Right renal pelvis (tissue), 4 donors: ENCODE measurements at regions not wholly inside any gene's neighbourhood (a gene's known extent, or its start where the extent isn't known, plus 50 kb on each side); places are given as distances from the start of the nearest gene placed in this dataset.
"Not testable (repeated sequence)": the region's sequence is repeated elsewhere in the genome, so short reads cannot be mapped to it uniquely, and the experiment has no call there.

Experiments
- DNase-seq, 4 donors: peaks; one replicate each; pipeline ENCODE4 v3.0.0-alpha.2; 2013; ENCODE audit warnings: low read depth in 4 of 4, low spot score in 3 of 4, missing footprints in 1 of 4

DNA sequence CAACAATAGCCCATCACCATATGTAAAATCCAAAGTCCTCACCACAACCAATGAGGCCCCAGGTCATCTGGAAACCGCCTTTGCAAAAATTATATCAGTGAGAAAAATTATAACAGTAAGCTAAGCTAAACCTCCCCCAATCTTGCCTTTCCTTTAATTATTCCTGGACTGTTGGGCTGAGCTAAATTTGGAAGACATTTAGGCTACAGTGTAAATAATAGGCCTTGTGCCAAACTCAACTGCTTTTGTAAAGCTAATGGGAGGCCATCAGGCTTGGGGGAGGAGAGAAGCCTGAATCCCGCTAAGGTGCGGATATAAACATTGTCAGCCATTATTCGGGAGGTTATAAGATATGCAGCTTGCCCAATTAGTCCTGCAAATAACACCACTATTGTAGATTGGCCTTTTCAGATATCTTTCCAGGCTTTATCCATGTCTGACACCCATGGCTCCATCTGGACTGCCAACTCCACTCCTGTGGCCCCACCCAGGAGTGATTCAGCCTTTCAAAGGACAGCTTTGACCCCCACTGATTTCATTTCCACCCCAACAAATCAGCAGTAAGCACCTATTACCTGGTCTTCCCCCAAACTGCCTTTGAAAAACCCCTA lies 53.0 kb upstream of the CA12 start:
- DNase-seq = peak in 1 of 4 donors; percentile 16

DNA sequence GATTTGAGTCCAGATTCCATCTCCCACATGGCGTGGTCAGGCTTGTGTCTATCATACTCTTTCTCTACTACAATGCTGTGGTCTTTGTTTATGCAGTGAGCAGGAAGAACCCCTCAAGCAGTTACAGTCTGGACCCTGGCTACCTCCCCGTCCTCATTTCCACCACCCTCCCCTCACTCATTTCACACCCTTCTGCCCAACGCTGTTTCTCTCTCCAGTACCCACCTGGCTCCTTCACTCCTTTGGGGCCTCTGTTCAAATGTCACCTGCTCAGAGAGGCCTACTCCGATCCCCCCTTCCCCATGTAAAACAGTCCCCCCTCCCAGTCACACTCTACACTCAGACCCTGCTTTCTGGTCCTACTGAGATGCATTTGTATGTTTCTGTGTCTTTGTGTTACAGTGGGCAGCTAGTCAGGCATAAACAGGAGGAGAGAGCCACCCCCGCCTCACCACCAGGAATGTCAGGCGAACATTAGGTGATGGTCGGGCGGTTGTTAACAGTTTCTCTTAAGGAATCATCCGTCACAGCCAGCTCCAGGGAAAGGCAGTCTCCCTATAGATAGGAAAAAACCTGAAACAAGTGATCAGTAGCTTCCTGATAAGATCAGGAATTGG lies 53.7 kb upstream of the CA12 start:
- peak in 1 of 4 donors; percentile 16 for DNase-seq

DNA sequence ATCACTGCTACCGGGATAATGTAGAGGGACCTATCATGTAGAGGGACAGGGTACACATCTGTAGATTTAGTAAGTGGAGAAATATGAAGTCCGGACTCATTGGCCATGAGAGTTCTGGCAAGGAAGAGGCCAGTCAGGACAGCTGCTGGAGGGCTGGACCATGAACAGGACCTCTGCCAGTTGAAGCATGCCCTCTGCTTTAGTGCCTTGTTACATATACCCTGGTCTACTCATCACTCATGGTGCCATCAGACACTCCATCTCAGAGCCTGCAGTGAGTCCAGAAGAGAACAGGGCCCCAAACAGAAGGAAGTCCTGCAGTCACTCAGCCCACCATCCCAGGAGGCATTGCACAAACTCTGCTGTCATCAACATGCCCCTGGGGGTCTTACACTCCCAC lies 54.7 kb upstream of the CA12 start:
- DNase-seq = no peak

DNA sequence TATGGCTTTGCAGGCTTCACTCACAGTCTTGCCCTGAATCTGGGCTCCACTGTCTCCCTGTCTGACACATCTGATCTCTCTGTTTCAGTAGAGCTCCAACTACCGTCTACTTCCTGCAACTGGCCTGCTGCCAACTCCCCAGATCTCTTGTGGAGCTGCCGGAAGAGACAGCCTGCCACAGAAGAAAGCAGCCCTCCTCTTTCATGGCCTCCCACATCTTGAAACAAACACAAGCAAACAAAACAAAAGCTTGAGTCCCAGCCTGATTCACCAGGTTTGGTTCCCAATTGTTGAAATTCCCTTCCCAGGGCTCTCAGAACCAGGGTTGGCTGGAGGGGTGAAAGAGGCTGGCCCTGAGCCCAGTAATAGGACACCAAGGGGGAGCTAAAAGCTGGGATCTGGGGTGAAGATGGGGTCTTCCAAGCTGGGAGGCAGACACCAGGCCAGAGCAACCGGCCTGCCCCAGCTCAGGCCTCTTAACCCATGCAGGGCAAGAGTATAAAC lies 55.3 kb upstream of the CA12 start:
- DNase-seq = peak; percentile 61 to 74 (median 62)

DNA sequence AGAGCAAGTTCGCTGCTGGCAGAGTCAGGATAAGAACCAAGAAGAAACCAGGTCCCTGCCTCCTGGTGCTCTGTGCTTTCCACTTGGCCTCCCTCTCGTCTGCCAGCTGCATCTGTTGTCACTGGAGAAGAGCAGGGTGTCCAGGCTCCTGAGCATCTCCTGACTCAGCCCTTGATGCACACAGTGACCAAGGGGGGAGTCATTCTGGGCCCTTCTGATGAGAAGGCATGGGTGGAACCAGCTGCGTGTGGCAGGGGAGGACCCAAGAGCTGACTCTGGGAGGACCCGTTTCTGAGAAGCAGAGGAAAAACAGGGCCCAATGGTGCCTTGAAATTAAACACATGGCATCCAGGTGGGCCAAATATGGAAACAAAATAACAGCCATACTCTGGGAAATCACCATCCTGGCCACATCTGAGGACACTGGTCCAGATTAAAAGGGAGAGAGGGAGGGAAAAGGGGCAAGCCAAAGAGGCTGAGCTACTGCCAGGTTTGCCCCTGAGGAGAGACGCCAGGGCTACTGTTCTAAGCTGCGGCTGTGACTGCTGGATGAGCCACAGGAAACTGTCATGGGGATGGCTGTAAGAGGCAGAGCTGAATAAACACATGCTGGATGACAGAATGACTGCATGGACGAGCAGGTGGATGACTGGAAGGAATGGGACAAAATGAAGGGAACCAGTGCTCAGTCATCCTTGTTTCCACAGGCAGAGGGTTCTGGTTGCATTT lies 58.1 kb upstream of the CA12 start:
- no peak for DNase-seq

DNA sequence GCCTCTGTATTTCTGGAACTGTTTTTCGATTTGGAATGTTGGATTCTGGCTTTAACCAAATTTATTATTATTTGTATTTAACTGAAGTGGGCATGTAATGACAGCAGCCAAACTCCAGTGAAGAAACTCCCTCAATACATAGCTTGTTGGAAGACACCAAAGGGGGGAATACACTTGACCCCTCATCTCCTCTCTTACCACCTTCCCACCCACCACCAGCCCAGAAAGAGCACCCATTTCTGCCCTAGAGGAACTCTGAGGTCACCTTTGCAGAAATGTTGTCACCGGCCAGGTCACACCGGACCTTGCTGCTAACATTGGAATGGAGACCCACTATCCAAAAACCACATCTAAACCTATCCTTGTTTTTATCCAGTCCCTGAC lies 58.6 kb upstream of the CA12 start:
- DNase-seq = no peak

DNA sequence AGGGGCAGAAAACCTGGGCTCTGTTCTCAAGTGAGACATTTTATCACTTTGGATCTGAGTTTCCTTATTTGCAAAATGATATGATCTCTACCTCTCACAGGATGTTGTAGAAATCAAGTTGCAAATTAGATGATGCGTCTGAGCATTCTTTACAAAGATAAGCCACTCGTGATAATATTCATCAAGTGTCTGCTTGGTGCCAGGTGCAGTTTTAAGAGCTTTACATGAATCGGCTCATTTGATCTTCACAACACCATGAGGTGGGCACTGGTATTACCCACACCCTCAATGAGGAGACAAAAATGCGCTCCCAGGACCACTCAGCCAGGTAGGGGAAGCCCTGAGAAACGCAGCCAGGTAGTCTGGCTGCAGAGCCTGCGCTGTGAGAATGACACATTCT lies 59.1 kb upstream of the CA12 start:
- DNase-seq = no peak

DNA sequence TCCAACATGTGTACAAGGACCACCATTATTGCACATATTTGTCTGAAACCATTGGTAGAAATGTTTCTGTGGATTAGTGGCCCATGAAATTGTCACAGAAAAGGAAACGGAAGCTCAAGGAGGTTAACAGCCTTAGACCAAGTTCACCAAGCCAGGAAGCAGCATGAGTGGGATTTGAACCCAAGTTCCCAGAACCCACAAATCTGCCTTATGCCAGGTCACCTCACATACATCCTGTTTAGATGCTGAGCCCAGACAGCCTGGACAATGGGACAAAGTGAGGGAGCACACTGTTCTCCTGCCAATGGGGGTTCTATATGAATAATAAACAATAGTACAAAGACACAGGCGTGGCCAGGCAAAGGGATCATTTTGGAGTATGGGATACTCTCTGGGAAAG lies 59.6 kb upstream of the CA12 start:
- no peak for DNase-seq

DNA sequence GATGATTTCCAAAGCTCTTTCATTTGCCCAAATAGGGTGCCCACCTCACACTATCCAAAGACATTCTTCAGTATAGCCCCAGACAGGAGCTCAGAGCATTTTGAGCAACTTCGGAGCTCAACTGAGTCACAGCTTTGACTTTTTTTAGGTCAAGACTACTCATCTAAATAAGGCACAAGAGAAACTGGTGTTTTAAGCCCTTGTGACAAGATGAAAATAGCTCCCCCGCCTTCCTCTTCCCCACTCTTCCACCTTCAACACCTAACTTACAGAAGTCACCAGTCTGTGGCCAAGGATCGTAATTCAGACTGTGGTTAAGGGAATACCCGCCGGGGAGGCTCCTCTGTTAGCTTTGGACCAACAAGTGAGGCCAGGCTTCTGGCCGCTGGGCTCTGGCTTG lies 60.4 kb upstream of the CA12 start:
- no peak for DNase-seq

DNA sequence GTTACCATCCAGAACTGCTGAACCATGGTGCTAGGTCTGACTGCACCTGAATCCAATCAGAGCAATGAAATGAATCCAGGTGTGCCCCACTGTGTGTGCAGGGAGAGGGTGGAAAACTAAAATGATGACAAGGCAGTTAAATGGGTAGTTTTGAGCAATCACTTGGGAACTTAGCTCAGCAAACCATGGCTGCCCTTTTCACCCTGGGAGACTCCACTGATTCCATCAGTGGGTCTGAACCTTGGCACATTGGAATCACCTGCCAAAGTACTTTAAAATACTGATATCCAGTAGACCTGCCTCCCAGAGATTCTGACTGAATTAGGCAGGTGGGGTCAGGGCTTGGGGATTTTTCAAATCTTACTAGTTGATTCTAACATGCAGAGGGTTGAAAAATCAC lies 59.8 kb upstream of the USP3 start:
- no peak for DNase-seq

DNA sequence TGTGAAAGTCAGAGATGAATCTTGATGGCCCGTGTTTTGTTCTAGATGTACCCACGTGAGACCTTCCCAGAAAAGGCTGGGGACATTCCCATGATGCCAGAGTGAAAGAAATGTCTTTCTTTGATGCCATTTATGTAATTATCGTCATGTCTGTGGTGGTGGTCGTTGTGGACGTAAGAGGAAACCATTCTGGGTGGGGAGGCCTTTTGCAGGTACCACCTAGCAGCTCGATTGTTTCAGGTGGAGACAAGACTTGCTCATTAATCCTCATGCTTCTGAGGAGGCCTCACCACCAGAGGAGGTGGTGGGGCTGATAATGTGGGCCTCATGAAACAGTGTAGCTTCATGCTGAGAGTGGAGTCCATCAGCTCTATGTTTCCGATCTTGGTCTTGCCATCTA lies 58.1 kb upstream of the USP3 start:
- no peak for DNase-seq

DNA sequence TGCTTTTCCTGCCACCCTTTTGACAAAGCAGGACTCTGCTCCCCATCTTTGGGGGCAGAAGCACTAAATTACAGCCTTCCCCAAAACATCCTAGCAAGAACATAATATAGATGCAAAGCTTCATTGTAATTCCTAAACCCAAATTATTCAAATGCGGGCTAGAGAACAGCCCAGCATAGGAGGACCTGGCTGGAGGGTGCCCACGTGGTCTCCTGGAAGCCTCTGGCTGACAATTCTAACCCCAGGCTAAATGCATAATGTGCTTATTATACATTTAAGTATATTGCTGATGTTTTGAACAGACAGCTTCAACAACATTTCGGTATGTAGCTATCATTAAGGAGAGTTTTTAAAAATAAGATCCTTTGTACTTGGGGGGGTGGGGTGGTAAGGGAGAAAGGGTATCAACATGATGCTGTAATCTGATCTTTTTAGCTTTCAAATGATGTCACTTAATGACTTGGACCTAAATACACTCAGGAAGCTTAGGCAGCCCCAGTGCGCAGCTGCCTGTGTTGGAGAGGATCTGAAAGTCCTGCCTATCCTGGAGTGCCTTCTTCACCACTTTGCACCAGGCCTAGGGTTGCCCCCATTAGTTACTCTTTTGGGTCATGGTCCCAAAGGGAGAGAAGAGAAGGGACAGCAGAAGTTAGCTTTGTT lies 57.2 kb upstream of the USP3 start:
- no peak for DNase-seq

DNA sequence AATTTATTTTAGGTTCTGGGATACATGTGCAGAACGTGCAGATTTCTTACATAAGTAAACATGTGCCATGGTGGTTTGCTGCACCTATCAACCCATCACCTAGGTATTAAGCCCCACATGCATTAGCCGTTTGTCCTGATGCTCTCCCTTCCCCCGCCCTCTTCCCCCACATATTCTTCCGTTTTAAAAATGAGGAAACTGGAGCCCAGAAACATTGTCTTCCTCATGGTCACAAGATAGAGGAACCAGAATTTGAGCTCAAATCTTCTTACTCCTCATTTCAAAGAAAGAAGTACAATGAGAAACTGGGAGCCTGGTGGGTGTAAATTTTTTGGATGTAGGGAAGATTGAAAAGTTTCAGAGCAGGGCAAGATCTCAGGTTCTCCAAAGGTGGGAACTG lies 56.1 kb upstream of the USP3 start:
- no peak for DNase-seq

DNA sequence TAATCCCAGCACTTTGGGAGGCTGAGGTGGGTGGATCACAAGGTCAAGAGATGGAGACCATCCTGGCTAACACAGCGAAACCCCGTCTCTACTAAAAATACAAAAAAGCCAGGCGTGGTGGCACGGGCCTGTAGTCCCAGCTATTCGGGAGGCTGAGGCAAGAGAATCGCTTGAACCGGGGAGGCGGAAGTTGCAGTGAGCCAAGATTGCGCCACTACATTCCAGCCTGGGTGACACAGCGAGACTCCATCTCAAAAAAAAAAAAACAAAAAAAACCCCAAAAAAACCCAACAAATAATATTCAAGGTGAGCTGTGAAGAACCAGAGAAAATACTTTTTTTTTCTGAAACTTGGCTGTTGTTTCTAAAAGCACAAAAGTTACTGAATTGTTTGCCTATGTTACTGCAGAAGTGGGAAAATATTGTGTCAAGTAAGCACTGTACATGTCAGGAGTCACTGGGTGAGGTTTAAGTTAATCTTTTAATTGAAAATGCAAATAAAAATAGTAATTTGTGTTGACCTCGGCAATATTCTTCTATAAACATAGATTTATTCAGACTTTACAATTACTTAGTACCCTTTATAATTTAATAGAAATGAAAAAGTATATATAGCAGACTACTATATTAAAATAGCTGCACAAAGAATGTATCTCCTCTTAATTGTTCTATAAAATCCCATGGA lies 55.4 kb upstream of the USP3 start:
- not testable (repeated sequence) for DNase-seq

DNA sequence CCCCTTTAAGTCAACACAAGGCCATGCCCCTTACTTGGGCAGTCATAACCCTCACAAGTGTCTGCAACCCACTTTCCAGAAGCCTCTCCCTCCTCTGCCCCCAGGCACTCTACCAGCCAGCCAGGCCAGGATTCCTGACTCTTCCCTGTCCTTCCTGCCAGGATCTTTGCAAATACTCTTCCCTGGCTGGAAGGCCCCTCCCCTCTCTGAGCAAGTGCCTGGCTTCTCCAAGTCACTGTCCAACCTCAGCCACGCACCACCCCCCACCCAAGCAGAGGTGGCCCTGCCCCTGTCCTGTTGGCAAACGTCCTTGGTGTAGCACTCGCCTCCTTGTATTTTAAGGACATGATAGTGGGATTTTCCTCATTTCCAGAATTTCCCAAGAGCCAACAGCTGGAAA lies 54.7 kb upstream of the USP3 start:
- DNase-seq = no peak

DNA sequence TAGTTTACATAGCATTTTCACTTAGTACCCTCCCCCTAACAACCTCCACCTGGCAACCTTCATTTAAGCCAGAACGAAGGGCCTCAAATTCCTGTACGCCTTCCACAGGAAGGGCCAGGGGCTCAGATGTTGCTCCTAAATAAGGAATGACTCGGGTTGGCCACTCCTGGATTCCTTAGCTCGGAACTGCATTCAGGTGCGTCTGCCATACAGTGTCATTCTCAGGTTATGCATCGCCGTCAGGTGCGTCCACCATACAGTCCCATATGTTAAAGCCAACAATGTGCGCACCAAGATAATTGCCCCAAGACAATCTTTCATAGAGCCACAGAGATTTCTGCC lies 53.5 kb upstream of the USP3 start:
- no peak for DNase-seq

DNA sequence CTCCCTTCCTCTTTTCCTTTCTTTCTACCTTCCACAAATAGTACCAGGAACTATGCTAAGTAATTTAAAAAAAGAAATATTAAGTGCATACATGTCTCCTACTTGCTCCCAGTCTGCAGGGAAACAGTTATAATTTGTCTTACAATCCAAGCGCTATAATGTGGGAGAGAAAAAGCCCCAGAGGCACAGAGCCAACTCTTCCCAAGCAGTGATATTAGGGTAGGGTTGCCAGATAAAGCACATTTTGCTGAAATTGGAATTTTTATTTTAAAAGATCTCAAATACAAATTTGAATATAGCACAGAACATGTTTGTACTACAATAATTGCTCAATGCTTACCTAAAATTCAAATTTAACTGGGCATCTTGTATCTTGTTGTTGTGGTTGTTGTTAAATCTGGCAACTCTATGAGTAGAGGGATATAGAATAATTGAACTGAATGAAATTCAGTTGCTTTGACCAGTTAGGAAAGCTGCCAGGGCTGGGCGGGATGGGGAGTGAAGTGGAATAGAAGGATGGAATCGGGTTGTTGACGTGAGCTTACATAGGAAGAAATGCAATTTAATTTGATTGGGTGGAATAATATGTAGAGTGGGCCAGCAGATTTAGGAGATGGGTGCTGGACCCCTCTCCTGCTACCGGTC lies 52.6 kb upstream of the USP3 start:
- DNase-seq = no peak

DNA sequence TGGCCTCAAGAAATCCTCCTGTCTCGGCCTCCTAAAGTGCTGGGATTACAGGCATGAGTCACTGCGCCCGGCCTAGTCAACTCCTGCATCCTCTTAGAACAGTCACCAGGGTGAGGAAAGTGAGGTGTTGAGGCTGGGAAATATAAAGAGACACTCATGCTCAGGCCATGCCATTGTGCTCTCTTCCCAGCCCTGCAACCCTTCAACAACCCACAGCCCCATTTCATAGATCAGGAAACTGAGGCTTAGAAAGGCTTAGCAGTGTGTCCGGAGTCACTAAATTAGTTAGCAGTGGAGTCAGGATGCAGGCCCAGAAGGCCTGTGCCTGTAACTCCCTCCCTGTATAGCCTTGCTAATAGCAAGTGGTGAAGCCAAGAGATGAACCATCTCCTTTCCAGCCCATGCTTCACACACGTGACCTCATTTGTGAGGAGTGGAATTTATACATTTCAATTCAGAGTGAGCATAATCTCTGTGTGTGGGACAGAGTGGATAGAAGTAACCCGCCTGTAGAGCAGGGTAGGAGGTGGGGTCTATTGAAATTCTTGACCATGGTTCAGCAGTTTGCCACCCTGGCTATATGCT lies 51.7 kb upstream of the USP3 start:
- no peak for DNase-seq

DNA sequence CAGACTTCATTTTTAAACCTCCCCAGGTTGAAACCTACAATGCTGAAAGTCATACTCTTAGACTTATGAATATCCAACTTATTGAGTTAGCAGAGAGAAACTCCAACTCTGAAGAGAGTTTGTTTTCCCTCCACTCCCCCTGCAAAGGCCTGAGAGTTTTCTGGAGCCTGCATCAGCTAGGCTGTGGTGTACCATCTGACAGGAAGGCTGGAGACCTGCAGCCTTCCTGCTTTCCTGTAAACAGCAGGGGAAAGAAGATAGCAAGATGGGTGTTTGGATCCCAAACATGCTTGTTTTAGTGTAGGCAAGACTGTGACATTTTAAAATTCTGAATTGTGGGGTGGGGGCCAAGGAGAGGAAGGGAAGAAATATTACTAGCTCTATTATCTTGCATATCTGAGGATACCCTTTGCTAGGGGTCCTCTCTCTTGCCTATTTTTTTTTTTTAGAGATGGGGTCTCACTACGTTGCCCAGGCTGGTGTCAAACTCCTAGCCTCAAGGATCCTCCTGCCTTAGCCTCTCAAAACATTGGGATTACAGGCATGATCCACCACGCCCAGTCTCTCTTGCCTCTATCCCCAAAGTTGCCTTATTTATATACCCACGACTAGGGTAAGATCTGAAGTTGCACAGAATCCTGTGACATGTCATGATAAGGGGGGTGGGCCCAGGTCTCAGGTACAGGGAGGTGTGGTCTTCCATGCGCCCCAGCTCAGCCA lies 51.0 kb upstream of the USP3 start:
- DNase-seq = no peak
